ENCODE measurements at regions not wholly inside any gene's neighbourhood (a gene's known extent, or its start where the extent isn't known, plus 50 kb on each side); places are given as distances from the start of the nearest gene placed in this dataset.
A peak's percentile ranks its signal among the peaks of the same experiment; 100 is the strongest.

GRCh38 chr6:130697995-130698535 lies 129.1 kb upstream of the SMLR1 start:
- Histone ChIP-seq H3K9me1 (replicated peaks; ENCODE audit: control insufficient read depth, extremely low read depth, insufficient read depth, low read length) (no peaks in the 10 kb centered on the region), H4K20me1 (replicated peaks; ENCODE audit: control insufficient read depth, extremely low read depth, insufficient read depth, low read length) (no peaks in the 10 kb centered on the region), H3K27me3 (ENCODE audit: control insufficient read depth in 2 of 2, insufficient read depth in 2 of 2, low read length in 2 of 2) (peaks cover 0 to 4% of the 10 kb centered on the region in 2 experiments), H3K4me1 (ENCODE audit: control insufficient read depth, extremely low read depth, insufficient read depth, low read length) (peaks cover 8% of the 10 kb centered on the region), H2AFZ (ENCODE audit: low read depth, low read length) (no peak overlapping the region), H3K4me3 (replicated peaks in 1 of 3; ENCODE audit: insufficient read depth in 1 of 3, low read depth in 1 of 3, low read length in 3 of 3) (no peak overlapping the region), H3K27ac (ENCODE audit: insufficient read depth, low read depth, low read length) (no peak overlapping the region), H3K36me3 (ENCODE audit: control insufficient read depth in 2 of 2, extremely low read depth in 1 of 2, insufficient read depth in 2 of 2, low read length in 2 of 2) (no peaks in the 10 kb centered on the region), H3K9ac (replicated peaks; ENCODE audit: extremely low read depth, insufficient read depth, low read length) (no peak overlapping the region), H3K9me3 (replicated peaks; ENCODE audit: control insufficient read depth, insufficient read depth, low read length) (no peaks in the 10 kb centered on the region), H3K4me2 (ENCODE audit: insufficient read depth, low read length) (no peak overlapping the region), H3K79me2 (ENCODE audit: control insufficient read depth, insufficient read depth, low read length) (no peaks in the 10 kb centered on the region)
- intact Hi-C loops (cut with micrococcal nuclease) (loop anchor here (1.0 to 5.0 kb wide), 6 partner anchors 96 to 404 kb away; no protein-coding TSS in a partner anchor), dilution Hi-C loops (cut with MboI; ENCODE audit: extremely low pct_ligation_motif_present, low sequenced_read_pairs) (no loop called here)
- TF ChIP-seq GATA2 (IDR thresholded peaks at IDR 0.05; ENCODE audit: insufficient read depth, insufficient read length, low read depth, low read length): no peak
- TF ChIP-seq CTCF (IDR thresholded peaks at IDR 0.05; ENCODE audit: extremely low read depth in 1 of 2, insufficient read depth in 1 of 2, low read depth in 1 of 2, low read length in 2 of 2): peak; percentile 69 to 78
- TF ChIP-seq MAX (IDR thresholded peaks at IDR 0.05; ENCODE audit: insufficient read depth, insufficient read length): no peak
- FAIRE-seq (peak; percentile 62), DNase-seq (ENCODE audit: low read depth, low spot score) (peak; percentile 63)
- ChIA-PET CTCF (interaction anchor here (0.6 to 8.6 kb wide), 87 partner anchors 8 to 1199 kb away, joined by 3 to 221 read pairs (median 5); partner anchors contain the start of gene TMEM200A), POLR2A (no interaction called here)
- no TSS peak for BruUV-seq (replicated peaks)

- POLR2A ChIA-PET: no interaction called here
- H3K4me1 ChIP-seq (ENCODE audit: control insufficient read depth, extremely low read depth, insufficient read depth, low read length): peaks cover 8% of the 10 kb centered on the region
- intact Hi-C loops (cut with micrococcal nuclease): loop anchor here (5.0 kb wide), 1 partner anchor 207 kb away; no protein-coding TSS in a partner anchor
- CTCF ChIA-PET: interaction anchor here (1.1 to 8.6 kb wide), 8 partner anchors 9 to 406 kb away, joined by 3 to 221 read pairs (median 16); partner anchors contain the start of gene TMEM200A
- no peak overlapping the region for H3K27ac ChIP-seq (ENCODE audit: insufficient read depth, low read depth, low read length)
- TF ChIP-seq CTCF (IDR thresholded peaks at IDR 0.05; ENCODE audit: extremely low read depth in 1 of 2, insufficient read depth in 1 of 2, low read depth in 1 of 2, low read length in 2 of 2) (no peak), MAX (IDR thresholded peaks at IDR 0.05; ENCODE audit: insufficient read depth, insufficient read length) (no peak), FOS (IDR thresholded peaks at IDR 0.05; ENCODE audit: borderline replicate concordance, insufficient read depth, low read length) (no peak), EZH2 (IDR thresholded peaks at IDR 0.05; ENCODE audit: borderline replicate concordance, low read depth, low read length, severe bottlenecking) (no peak), MYC (IDR thresholded peaks at IDR 0.05; ENCODE audit: low read depth, low read length) (no peak), JUN (IDR thresholded peaks at IDR 0.05; ENCODE audit: borderline replicate concordance, insufficient read depth, insufficient read length, low read depth) (no peak), POLR2A (IDR thresholded peaks at IDR 0.05; ENCODE audit: low read depth, low read length) (no peak), POLR2AphosphoS5 (IDR thresholded peaks at IDR 0.05; ENCODE audit: insufficient read depth, low read depth, low read length) (no peak), GATA2 (IDR thresholded peaks at IDR 0.05; ENCODE audit: insufficient read depth, insufficient read length, low read depth, low read length) (no peak)
- H3K4me2 ChIP-seq (ENCODE audit: insufficient read depth, low read length): no peak overlapping the region
- H3K9me3 ChIP-seq (replicated peaks; ENCODE audit: control insufficient read depth, insufficient read depth, low read length): no peaks in the 10 kb centered on the region
- H3K27me3 ChIP-seq (ENCODE audit: control insufficient read depth in 2 of 2, insufficient read depth in 2 of 2, low read length in 2 of 2): peaks cover 0 to 4% of the 10 kb centered on the region in 2 experiments
- no TSS peak for BruUV-seq (replicated peaks)
- no peaks in the 10 kb centered on the region for H3K36me3 ChIP-seq (ENCODE audit: control insufficient read depth in 2 of 2, extremely low read depth in 1 of 2, insufficient read depth in 2 of 2, low read length in 2 of 2)
- dilution Hi-C loops (cut with MboI; ENCODE audit: extremely low pct_ligation_motif_present, low sequenced_read_pairs): no loop called here
- no peak overlapping the region for H2AFZ ChIP-seq (ENCODE audit: low read depth, low read length)
- no peaks in the 10 kb centered on the region for H4K20me1 ChIP-seq (replicated peaks; ENCODE audit: control insufficient read depth, extremely low read depth, insufficient read depth, low read length)
- no peaks in the 10 kb centered on the region for H3K9me1 ChIP-seq (replicated peaks; ENCODE audit: control insufficient read depth, extremely low read depth, insufficient read depth, low read length)
- H3K4me3 ChIP-seq (replicated peaks in 1 of 3; ENCODE audit: insufficient read depth in 1 of 3, low read depth in 1 of 3, low read length in 3 of 3): no peak overlapping the region
- H3K79me2 ChIP-seq (ENCODE audit: control insufficient read depth, insufficient read depth, low read length): no peaks in the 10 kb centered on the region
- DNase-seq (ENCODE audit: low read depth, low spot score) (no peak), FAIRE-seq (no peak)
- H3K9ac ChIP-seq (replicated peaks; ENCODE audit: extremely low read depth, insufficient read depth, low read length): no peak overlapping the region
Measured at GRCh38 chr6:130699742-130700141, 127.5 kb upstream of the SMLR1 start.

Measured in endothelial cell of umbilical vein (primary cell).